CD14-positive monocyte (primary cell): ENCODE measurements at regions not wholly inside any gene's neighbourhood (a gene's known extent, or its start where the extent isn't known, plus 50 kb on each side); places are given as distances from the start of the nearest gene placed in this dataset.

Source experiments
- DNase-seq, 3 donors: peaks; one replicate each; pipeline ENCODE4 v3.0.0-alpha.2; 2011 to 2022
- H2AFZ ChIP-seq: 2 replicates; pipeline ENCODE4 v1.6.0; 2012; ENCODE audit warnings: mild to moderate bottlenecking, low read depth, low read length, inconsistent platforms; ENCODE audit not compliant: insufficient read depth, poor library complexity, severe bottlenecking
- H3K27ac ChIP-seq, 2 donors: 1 replicate in 1 of 2; 2 replicates in 1 of 2; pipeline ENCODE4 v1.5.1; 2012 to 2013; ENCODE audit warnings: low read length in 2 of 2, control low read depth in 1 of 2, inconsistent platforms in 1 of 2, low read depth in 1 of 2, mild to moderate bottlenecking in 1 of 2
- H3K27me3 ChIP-seq, 2 donors: one replicate each; pipeline versions ENCODE4 v1.6.0 to v1.6.1; 2011 to 2013; ENCODE audit warnings: low read length in 2 of 2; ENCODE audit not compliant: control insufficient read depth in 2 of 2, insufficient read depth in 2 of 2
- H3K36me3 ChIP-seq, 2 donors: replicated peaks in 1 of 2; 1 replicate in 1 of 2; 2 replicates in 1 of 2; pipeline versions ENCODE4 v1.5.1 to v1.6.1; 2012 to 2013; ENCODE audit warnings: low read length in 2 of 2, control low read depth in 1 of 2, inconsistent platforms in 1 of 2, mild to moderate bottlenecking in 1 of 2; ENCODE audit not compliant: insufficient read depth in 2 of 2, control insufficient read depth in 1 of 2
- H3K4me1 ChIP-seq, 2 donors: 1 replicate in 1 of 2; 2 replicates in 1 of 2; pipeline versions ENCODE4 v1.5.1 to v1.6.1; 2012 to 2013; ENCODE audit warnings: low read length in 2 of 2, control low read depth in 1 of 2, inconsistent platforms in 1 of 2, mild to moderate bottlenecking in 1 of 2, moderate library complexity in 1 of 2; ENCODE audit not compliant: insufficient read depth in 2 of 2, control insufficient read depth in 1 of 2
- H3K4me2 ChIP-seq: replicated peaks from 2 replicates; pipeline ENCODE3; 2012; ENCODE audit warnings: low read length, moderate library complexity, mild to moderate bottlenecking; ENCODE audit not compliant: poor library complexity, severe bottlenecking; ENCODE audit errors: extremely low read depth
- H3K4me3 ChIP-seq, 3 experiments: fragments of 200-600 bp in 1 of 3; sonication (generic) in 1 of 3; replicated peaks in 1 of 3; 1 replicate in 2 of 3; 2 replicates in 1 of 3; pipeline ENCODE4 v1.5.1; 2011 to 2013; ENCODE audit warnings: low read length in 3 of 3, mild to moderate bottlenecking in 3 of 3, control low read depth in 2 of 3, low read depth in 2 of 3, inconsistent platforms in 1 of 3, moderate library complexity in 1 of 3
- H3K79me2 ChIP-seq: 2 replicates; pipeline ENCODE4 v1.6.0; 2012; ENCODE audit warnings: mild to moderate bottlenecking, control low read depth, inconsistent platforms, low read length, moderate library complexity; ENCODE audit not compliant: insufficient read depth
- H3K9ac ChIP-seq: 2 replicates; pipeline ENCODE4 v1.6.0; 2017; ENCODE audit warnings: low read length, mild to moderate bottlenecking; ENCODE audit not compliant: insufficient read depth, poor library complexity, severe bottlenecking
- H3K9me3 ChIP-seq, 2 donors: replicated peaks in 1 of 2; 1 replicate in 1 of 2; 2 replicates in 1 of 2; pipeline versions ENCODE4 v1.5.1 to v1.6.1; 2012 to 2013; ENCODE audit warnings: low read length in 2 of 2, control low read depth in 1 of 2; ENCODE audit not compliant: control insufficient read depth in 1 of 2, insufficient read depth in 1 of 2
- H4K20me1 ChIP-seq: 2 replicates; pipeline ENCODE4 v1.6.0; 2012; ENCODE audit warnings: mild to moderate bottlenecking, low read length, control low read depth, moderate library complexity; ENCODE audit not compliant: insufficient read depth
- H3K27ac Mint-ChIP-seq, 7 donors: one replicate each; pipeline ENCODE4 v1.8.0; 2020; ENCODE audit warnings: mild to moderate bottlenecking in 7 of 7, mixed read lengths in 7 of 7, moderate library complexity in 6 of 7, inconsistent platforms in 2 of 7
- H3K27me3 Mint-ChIP-seq, 3 donors: one replicate each; pipeline ENCODE4 v1.8.0; 2021 to 2022; ENCODE audit warnings: low read depth in 3 of 3, mild to moderate bottlenecking in 3 of 3, mixed read lengths in 3 of 3, moderate library complexity in 3 of 3, inconsistent platforms in 1 of 3
- H3K36me3 Mint-ChIP-seq, 2 donors: one replicate each; pipeline ENCODE4 v1.8.0; 2020; ENCODE audit warnings: mixed read lengths in 2 of 2, inconsistent platforms in 1 of 2, mild to moderate bottlenecking in 1 of 2
- H3K4me1 Mint-ChIP-seq: one replicate; pipeline ENCODE4 v1.8.0; 2020; ENCODE audit warnings: mild to moderate bottlenecking, mixed read lengths
- H3K4me3 Mint-ChIP-seq, 2 donors: one replicate each; pipeline ENCODE4 v1.8.0; 2020; ENCODE audit warnings: mild to moderate bottlenecking in 2 of 2, mixed read lengths in 2 of 2, moderate library complexity in 1 of 2
- H3K9me3 Mint-ChIP-seq, 7 donors: one replicate each; pipeline ENCODE4 v1.8.0; 2020 to 2022; ENCODE audit warnings: mixed read lengths in 7 of 7, mild to moderate bottlenecking in 6 of 7, moderate library complexity in 6 of 7, inconsistent platforms in 2 of 7
- WGBS: methylation state at CpG from one replicate; pipeline ENCODE4 v1.1.5; 2013; ENCODE audit warnings: missing lambda C conversion rate; ENCODE audit not compliant: insufficient coverage; 5-methylcytosine and 5-hydroxymethylcytosine counted together
- intact Hi-C, 2 donors: fragments of 100-400 bp; cut with micrococcal nuclease; formaldehyde crosslinking; loops; one replicate each; pipeline versions ENCODE4 v1.15.0 to v1.15.1; 2023
- TF ChIP-seq, protein P1 (sequence below): fragments of 200-600 bp; IDR thresholded peaks from one replicate; pipeline ENCODE4 v1.8.0; 2022; ENCODE audit warnings: antibody characterized with exemption, mild to moderate bottlenecking

DNA sequence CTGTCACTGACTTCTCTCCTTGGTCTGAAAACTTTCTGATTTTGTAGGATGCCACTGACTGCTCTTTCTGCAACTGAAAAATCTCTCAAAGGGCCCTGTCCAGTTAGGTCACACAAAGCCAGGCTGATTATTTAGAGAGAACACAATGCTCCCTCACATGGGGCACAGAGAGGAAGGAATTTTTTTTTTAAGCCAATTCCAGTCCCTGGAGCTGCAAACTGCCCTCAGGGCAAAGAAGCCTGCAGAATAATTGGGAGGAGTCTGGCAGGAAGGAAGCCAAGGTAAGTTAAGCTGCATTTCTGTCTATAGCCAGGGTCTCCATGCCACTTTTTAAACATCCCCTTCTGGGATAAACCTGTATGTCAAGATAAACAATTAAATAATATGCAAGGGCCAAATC, 305.5 kb downstream of the ZSWIM6 start:
- Histone ChIP-seq H3K27me3 (no peaks in the 10 kb centered on the region), H3K4me3 (no peak overlapping the region), H3K36me3 (no peaks in the 10 kb centered on the region), H3K9me3 (no peaks in the 10 kb centered on the region), H3K4me2 (no peak overlapping the region), H3K79me2 (no peaks in the 10 kb centered on the region), H3K4me1 (no peaks in the 10 kb centered on the region), H2AFZ (no peak overlapping the region), H3K27ac (no peak overlapping the region), H3K9ac (no peak overlapping the region), H4K20me1 (no peaks in the 10 kb centered on the region)
- DNase-seq, result no peak
- intact Hi-C loops, result no loop called here
- peaks cover 0 to 3% (median 0%) of the 10 kb centered on the region in 3 donors for H3K27me3 Mint-ChIP-seq
- H3K36me3 Mint-ChIP-seq, result no peaks in the 10 kb centered on the region
- no peaks in the 10 kb centered on the region for H3K9me3 Mint-ChIP-seq
- no peak overlapping the region for H3K27ac Mint-ChIP-seq
- TF ChIP-seq, protein P1, sequence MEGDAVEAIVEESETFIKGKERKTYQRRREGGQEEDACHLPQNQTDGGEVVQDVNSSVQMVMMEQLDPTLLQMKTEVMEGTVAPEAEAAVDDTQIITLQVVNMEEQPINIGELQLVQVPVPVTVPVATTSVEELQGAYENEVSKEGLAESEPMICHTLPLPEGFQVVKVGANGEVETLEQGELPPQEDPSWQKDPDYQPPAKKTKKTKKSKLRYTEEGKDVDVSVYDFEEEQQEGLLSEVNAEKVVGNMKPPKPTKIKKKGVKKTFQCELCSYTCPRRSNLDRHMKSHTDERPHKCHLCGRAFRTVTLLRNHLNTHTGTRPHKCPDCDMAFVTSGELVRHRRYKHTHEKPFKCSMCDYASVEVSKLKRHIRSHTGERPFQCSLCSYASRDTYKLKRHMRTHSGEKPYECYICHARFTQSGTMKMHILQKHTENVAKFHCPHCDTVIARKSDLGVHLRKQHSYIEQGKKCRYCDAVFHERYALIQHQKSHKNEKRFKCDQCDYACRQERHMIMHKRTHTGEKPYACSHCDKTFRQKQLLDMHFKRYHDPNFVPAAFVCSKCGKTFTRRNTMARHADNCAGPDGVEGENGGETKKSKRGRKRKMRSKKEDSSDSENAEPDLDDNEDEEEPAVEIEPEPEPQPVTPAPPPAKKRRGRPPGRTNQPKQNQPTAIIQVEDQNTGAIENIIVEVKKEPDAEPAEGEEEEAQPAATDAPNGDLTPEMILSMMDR, result no peak
- H3K4me1 Mint-ChIP-seq, result no peaks in the 10 kb centered on the region
- no peak overlapping the region for H3K4me3 Mint-ChIP-seq

DNA sequence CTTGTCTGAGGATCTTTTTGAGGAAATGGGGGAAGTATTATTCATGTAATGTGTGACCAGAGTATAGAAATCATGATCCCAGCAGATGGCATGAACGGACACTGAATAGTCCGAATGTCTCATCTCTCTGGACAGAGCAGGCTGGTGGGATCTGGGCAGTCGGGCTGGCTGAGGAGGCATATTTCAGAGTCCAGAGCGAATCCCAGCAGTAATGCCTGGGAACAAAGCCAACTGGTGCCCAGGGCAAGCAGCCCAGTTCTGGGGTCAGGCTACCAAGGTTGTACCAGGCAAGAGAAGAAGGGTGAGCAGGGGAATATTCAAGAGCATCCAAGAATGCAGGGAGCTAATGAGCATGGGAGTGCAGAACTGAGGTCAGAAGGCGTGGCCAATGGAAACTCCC, 306.4 kb downstream of the ZSWIM6 start:
- H4K20me1 ChIP-seq, result no peaks in the 10 kb centered on the region
- no peak overlapping the region for H3K4me3 ChIP-seq
- H3K9ac ChIP-seq, result no peak overlapping the region
- no peaks in the 10 kb centered on the region for H3K9me3 ChIP-seq
- 94% methylated on average over 5 of the region's 5 CpGs for WGBS
- no peak for DNase-seq
- H3K27ac ChIP-seq, result no peak overlapping the region
- no peaks in the 10 kb centered on the region for H3K27me3 ChIP-seq
- H3K79me2 ChIP-seq, result no peaks in the 10 kb centered on the region
- no peaks in the 10 kb centered on the region for H3K9me3 Mint-ChIP-seq
- H3K4me2 ChIP-seq, result no peak overlapping the region
- H3K4me3 Mint-ChIP-seq, result no peak overlapping the region
- H3K27me3 Mint-ChIP-seq, result peaks cover 0 to 3% (median 0%) of the 10 kb centered on the region in 3 donors
- H3K4me1 Mint-ChIP-seq, result no peaks in the 10 kb centered on the region
- TF ChIP-seq, protein P1, result no peak
- no peaks in the 10 kb centered on the region for H3K36me3 Mint-ChIP-seq
- H3K27ac Mint-ChIP-seq, result no peak overlapping the region
- H2AFZ ChIP-seq, result no peak overlapping the region
- H3K36me3 ChIP-seq, result no peaks in the 10 kb centered on the region
- intact Hi-C loops, result no loop called here
- no peaks in the 10 kb centered on the region for H3K4me1 ChIP-seq
